ENCODE measurements at regions not wholly inside any gene's neighbourhood (a gene's known extent, or its start where the extent isn't known, plus 50 kb on each side); places are given as distances from the start of the nearest gene placed in this dataset.

DNA sequence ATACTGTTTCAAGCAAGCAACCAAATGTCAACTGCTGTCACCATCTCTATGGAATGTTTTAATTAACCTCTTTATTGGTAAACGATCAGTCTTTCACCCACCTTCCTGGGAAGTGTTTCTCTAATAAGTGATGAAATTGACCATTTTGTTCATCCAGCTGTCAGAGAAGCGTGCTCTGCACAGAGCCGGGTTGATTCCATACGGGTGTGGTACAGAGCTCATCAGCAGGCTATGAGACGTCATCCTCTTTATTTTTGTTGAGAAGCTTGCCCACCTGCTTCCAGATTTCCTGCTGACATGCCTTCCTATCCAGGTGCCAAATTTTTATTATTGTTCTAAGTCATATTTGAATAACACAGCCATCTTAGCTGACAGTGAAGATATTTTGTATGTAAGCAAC, 482.5 kb downstream of the RWDD3 start:
- no peak overlapping the region for H3K27ac Mint-ChIP-seq
- no peak overlapping the region for H3K9ac ChIP-seq (ENCODE audit: insufficient read depth, low read length, poor library complexity, severe bottlenecking)
- TF ChIP-seq, protein P1, sequence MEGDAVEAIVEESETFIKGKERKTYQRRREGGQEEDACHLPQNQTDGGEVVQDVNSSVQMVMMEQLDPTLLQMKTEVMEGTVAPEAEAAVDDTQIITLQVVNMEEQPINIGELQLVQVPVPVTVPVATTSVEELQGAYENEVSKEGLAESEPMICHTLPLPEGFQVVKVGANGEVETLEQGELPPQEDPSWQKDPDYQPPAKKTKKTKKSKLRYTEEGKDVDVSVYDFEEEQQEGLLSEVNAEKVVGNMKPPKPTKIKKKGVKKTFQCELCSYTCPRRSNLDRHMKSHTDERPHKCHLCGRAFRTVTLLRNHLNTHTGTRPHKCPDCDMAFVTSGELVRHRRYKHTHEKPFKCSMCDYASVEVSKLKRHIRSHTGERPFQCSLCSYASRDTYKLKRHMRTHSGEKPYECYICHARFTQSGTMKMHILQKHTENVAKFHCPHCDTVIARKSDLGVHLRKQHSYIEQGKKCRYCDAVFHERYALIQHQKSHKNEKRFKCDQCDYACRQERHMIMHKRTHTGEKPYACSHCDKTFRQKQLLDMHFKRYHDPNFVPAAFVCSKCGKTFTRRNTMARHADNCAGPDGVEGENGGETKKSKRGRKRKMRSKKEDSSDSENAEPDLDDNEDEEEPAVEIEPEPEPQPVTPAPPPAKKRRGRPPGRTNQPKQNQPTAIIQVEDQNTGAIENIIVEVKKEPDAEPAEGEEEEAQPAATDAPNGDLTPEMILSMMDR (IDR thresholded peaks at IDR 0.05): no peak
- no peaks in the 10 kb centered on the region for H3K4me1 Mint-ChIP-seq
- no peaks in the 10 kb centered on the region for H3K79me2 ChIP-seq (ENCODE audit: insufficient read depth, low read length)
- H3K4me2 ChIP-seq (replicated peaks; ENCODE audit: extremely low read depth, low read length, poor library complexity, severe bottlenecking): no peak overlapping the region
- no peaks in the 10 kb centered on the region for H3K27me3 ChIP-seq (ENCODE audit: control insufficient read depth in 2 of 2, insufficient read depth in 2 of 2, low read length in 2 of 2)
- no peak for DNase-seq
- no peak overlapping the region for H2AFZ ChIP-seq (ENCODE audit: insufficient read depth, low read depth, low read length, poor library complexity, severe bottlenecking)
- H3K4me3 Mint-ChIP-seq: no peak overlapping the region
- H3K27ac ChIP-seq (ENCODE audit: low read depth in 1 of 2, low read length in 2 of 2): no peak overlapping the region
- no peaks in the 10 kb centered on the region for H3K27me3 Mint-ChIP-seq (ENCODE audit: low read depth in 3 of 3)
- no peaks in the 10 kb centered on the region for H3K36me3 ChIP-seq (replicated peaks in 1 of 2; ENCODE audit: control insufficient read depth in 1 of 2, insufficient read depth in 2 of 2, low read length in 2 of 2)
- H3K4me1 ChIP-seq (ENCODE audit: control insufficient read depth in 1 of 2, insufficient read depth in 2 of 2, low read length in 2 of 2): no peaks in the 10 kb centered on the region
- H4K20me1 ChIP-seq (ENCODE audit: insufficient read depth, low read length): no peaks in the 10 kb centered on the region
- no peak overlapping the region for H3K4me3 ChIP-seq (replicated peaks in 1 of 3; ENCODE audit: low read depth in 2 of 3, low read length in 3 of 3)
- H3K9me3 Mint-ChIP-seq: peaks cover 0 to 9% (median 5%) of the 10 kb centered on the region in 7 donors
- no peaks in the 10 kb centered on the region for H3K36me3 Mint-ChIP-seq
- peaks cover 3 to 17% of the 10 kb centered on the region in 2 donors for H3K9me3 ChIP-seq (replicated peaks in 1 of 2; ENCODE audit: control insufficient read depth in 1 of 2, insufficient read depth in 1 of 2, low read length in 2 of 2)
- intact Hi-C loops (cut with micrococcal nuclease): no loop called here
- no CpG with 5 or more reads among the region's 5 CpGs for WGBS (ENCODE audit: insufficient coverage)

DNA sequence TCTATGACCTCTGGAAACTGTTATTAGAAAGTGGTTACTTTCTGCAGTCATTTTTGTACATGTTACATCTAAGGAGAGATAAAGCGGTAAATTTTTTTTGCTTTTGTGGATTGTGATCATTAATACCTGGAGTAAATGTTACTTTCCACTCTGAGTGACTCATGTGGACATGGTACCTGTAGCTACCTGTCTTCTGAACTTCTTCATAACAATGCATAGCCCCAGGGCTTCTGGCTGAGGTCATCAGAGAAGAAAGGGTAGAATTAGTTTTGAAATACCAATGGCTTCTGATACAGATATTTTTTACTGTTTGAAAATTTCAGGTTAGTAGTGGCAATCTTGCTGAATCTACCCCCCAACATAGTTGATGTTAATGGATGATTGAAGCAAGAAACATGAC, 489.3 kb downstream of the RWDD3 start:
- Mint-ChIP-seq H3K27me3 (ENCODE audit: low read depth in 3 of 3) (no peaks in the 10 kb centered on the region), H3K27ac (no peak overlapping the region), H3K9me3 (peaks cover 2 to 15% (median 7%) of the 10 kb centered on the region in 7 donors), H3K4me3 (no peak overlapping the region), H3K4me1 (no peaks in the 10 kb centered on the region), H3K36me3 (no peaks in the 10 kb centered on the region)
- DNase-seq: no peak
- no peaks in the 10 kb centered on the region for H3K4me1 ChIP-seq (ENCODE audit: control insufficient read depth in 1 of 2, insufficient read depth in 2 of 2, low read length in 2 of 2)
- H3K4me3 ChIP-seq (replicated peaks in 1 of 3; ENCODE audit: low read depth in 2 of 3, low read length in 3 of 3): no peak overlapping the region
- peaks cover 11 to 29% of the 10 kb centered on the region in 2 donors for H3K9me3 ChIP-seq (replicated peaks in 1 of 2; ENCODE audit: control insufficient read depth in 1 of 2, insufficient read depth in 1 of 2, low read length in 2 of 2)
- no peaks in the 10 kb centered on the region for H3K36me3 ChIP-seq (replicated peaks in 1 of 2; ENCODE audit: control insufficient read depth in 1 of 2, insufficient read depth in 2 of 2, low read length in 2 of 2)
- no peak overlapping the region for H3K9ac ChIP-seq (ENCODE audit: insufficient read depth, low read length, poor library complexity, severe bottlenecking)
- H3K4me2 ChIP-seq (replicated peaks; ENCODE audit: extremely low read depth, low read length, poor library complexity, severe bottlenecking): no peak overlapping the region
- H3K79me2 ChIP-seq (ENCODE audit: insufficient read depth, low read length): no peaks in the 10 kb centered on the region
- H3K27ac ChIP-seq (ENCODE audit: low read depth in 1 of 2, low read length in 2 of 2): no peak overlapping the region
- H3K27me3 ChIP-seq (ENCODE audit: control insufficient read depth in 2 of 2, insufficient read depth in 2 of 2, low read length in 2 of 2): no peaks in the 10 kb centered on the region
- no peaks in the 10 kb centered on the region for H4K20me1 ChIP-seq (ENCODE audit: insufficient read depth, low read length)
- intact Hi-C loops (cut with micrococcal nuclease): no loop called here
- TF ChIP-seq, protein P1 (IDR thresholded peaks at IDR 0.05): no peak
- WGBS (ENCODE audit: insufficient coverage): no CpG with 5 or more reads among the region's 1 CpG
- H2AFZ ChIP-seq (ENCODE audit: insufficient read depth, low read depth, low read length, poor library complexity, severe bottlenecking): no peak overlapping the region

Data from CD14-positive monocyte (primary cell).